AG20443 (cell line): ENCODE measurements at regions not wholly inside any gene's neighbourhood (a gene's known extent, or its start where the extent isn't known, plus 50 kb on each side); places are given as distances from the start of the nearest gene placed in this dataset.
"Not testable (repeated sequence)": the region's sequence is repeated elsewhere in the genome, so short reads cannot be mapped to it uniquely, and the experiment has no call there.

Source experiments
- DNase-seq: peaks from one replicate; pipeline ENCODE4 v3.0.0; 2012; ENCODE audit warnings: low spot score, mixed read lengths

DNA sequence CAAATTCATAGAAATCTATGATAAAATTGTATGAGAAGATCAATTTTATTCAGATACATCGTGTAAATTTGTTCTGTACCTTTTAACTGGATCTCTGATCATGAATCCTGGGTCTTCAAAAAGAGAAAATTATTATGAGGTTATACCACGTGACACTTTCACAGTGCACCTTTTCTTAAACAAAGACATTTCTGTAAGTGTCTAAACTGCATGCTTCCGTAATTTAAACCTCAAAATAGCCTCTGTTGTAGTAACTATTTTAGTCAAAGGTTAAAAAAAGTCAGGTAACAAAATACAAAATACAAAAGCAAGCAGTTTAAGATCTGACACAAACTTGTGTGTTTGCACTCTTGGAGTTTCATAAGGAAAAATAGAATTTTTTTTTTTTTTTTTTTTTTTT lies 171.3 kb downstream of the SPIN4 start:
- not testable (repeated sequence) for DNase-seq

DNA sequence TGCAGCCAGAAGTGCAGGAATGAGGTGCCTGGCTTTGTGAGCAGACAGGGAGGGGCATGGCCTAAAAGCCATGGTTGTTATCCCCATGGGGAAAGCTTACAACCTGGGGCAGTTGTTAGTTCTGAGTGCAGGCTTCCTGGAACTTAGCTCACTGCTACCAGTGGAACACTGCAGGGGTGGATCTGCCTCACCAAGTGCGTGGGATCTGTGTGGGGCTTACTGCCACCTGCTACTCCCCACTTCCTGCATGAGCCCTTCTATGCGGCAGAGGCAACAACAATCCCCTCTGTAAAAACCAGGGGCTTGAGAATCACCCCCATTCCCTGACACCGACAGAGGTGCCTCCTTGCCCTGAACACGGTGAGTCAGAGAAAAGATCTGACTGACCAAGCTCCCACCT lies 174.6 kb downstream of the SPIN4 start:
- DNase-seq = not testable (repeated sequence)

DNA sequence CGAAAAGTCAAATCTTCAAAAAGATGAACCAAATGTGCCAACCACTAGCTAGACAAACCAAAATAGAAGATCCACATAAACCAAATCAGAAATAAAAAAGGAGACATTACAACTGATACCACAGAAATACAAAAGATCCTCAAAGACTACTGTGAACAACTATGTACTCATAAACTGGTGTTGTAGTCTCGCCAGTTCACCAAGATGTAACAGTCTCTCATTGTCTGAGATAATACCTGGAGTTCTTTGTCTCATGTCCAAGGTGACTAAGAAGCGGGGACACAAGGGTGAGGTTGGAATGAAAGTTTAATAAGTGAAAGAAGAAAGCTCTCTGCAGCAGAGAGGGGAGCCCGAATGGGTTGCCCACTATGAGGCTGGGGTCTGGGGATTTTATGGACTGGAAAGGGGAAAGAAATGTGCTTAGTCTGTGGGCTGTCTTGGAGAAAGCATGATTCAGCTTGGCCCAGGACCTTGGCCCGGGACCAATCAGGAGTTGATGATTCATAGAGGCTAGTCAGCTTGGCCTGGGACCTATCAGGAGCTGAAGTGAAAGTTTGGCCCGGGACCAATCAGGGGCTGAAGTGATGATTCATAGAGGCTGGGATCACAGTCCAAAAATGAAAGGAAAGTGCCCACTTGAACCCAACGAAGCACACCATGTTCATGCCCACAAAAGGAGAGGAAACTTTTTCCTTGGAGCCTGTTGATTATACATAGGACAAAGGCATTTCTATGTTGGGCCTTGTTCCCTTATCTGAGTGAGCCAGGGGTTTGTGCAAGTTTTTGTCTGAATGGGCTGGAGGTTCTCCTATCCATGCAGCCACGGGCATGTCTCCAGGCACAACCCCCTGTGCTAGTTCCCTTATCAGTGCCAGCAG lies 177.1 kb downstream of the SPIN4 start:
- DNase-seq = not testable (repeated sequence)

DNA sequence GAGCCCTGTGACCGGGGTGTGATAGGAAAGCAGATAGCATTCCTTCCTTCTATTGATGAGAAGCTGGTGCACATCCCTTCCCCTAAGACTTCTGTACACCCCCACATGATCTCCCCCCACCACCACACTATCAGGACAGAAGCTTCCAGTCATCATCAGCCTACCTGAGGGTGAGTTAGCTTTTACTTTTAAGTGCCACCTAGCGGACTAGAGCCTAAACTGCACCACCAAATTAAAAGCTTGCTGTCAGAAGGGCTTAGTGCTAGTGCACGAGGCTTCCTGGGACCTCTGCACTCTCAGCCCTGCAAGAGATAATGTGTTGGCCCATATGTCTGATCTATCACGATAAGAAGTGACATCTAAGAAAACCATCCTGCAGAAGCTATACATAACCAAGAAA lies 181.7 kb downstream of the SPIN4 start:
- not testable (repeated sequence) for DNase-seq

DNA sequence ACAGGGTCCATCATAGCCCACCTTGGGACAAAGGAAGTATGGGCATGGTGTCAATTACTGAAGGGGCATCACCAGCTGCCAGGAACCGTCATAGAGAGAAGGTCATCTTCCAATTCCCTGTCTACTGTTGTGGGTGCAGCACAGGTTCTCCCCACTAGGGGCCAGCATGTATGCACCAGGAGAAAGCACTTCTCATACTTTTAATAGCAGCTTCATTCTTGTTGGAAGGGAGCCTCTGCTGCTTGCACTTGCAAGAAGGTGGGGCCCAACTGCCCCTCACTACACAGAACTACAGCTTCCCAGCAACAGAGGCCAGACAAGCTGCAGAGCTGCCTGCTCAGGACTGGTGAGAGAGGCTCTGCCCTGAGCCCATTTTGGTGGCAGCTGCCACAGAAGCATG lies 182.2 kb downstream of the SPIN4 start:
- DNase-seq = not testable (repeated sequence)

DNA sequence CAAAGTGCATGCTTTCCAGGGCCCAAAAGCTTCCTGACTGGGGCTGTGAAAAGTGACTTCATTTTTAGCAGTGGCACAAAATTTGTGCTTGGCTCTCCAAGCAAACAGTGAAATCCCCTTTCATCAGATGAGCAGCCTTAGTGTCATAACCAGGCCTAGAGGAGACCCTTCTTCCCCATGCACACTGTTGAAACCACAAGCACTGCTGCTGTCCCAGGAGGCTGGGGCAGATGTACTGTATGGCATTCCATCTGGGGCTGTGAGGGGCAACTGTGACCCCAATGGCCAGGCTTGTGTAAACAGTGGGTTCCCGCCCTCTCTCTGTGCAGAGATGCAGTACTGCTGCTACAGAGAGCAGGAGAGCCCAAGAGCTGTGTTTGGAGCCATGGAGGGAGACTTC lies 184.1 kb downstream of the SPIN4 start:
- DNase-seq = not testable (repeated sequence)

DNA sequence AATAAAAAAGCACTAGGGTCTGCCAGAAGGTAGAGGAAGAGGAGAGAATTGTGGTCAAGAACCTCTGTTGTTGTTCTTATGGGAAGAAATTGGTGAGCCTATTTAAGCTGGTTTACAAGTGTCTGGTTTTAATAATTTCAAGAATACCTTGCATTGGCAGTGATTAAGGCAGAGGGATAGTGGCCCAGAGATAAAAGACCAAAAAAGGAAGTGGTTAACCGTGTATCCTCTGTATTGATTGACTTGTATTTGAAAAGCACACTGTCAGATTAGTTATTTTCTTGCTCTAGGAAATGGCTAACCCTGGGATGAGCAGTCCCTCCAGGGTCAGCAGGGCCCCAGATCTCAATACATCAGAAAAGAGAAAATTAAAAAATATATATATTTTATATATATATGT lies 190.1 kb downstream of the SPIN4 start:
- DNase-seq = not testable (repeated sequence)

DNA sequence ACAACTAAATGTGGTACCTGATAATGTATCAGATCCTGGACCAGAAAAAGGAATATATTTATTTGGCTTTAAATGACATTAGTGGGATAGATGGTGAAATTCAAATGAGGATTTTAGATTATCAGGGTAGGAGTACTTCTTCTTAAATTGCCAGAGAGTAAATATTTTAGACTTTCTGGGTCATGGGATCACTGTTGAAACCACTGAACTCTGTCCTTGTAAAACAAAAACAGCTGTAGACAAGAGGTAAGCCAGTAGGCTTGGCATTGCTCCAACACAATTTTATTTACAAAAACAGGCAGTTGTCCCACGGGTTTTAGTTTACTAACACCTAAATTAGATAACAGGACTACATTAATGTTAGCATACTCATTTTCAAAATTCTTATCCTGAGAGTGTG lies 190.8 kb downstream of the SPIN4 start:
- DNase-seq = not testable (repeated sequence)

DNA sequence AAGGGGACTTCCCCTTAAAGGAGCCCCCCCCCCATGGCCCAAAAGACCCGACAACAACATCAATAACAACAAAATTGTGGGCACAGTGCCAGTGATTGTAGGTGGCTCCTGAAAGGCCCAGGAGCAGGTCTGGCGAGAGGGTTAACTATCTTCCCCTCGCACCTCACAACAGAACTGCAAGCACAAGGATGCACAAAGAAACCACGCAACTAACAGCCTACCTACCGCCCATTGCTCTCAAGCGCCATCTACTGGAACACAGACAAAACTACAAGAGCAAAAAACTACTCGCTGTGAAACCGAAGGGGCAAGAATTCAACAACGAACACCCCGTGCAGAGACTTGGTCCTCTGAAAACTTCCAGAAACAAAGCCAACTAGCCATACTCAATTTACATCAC lies 205.6 kb downstream of the SPIN4 start:
- not testable (repeated sequence) for DNase-seq

DNA sequence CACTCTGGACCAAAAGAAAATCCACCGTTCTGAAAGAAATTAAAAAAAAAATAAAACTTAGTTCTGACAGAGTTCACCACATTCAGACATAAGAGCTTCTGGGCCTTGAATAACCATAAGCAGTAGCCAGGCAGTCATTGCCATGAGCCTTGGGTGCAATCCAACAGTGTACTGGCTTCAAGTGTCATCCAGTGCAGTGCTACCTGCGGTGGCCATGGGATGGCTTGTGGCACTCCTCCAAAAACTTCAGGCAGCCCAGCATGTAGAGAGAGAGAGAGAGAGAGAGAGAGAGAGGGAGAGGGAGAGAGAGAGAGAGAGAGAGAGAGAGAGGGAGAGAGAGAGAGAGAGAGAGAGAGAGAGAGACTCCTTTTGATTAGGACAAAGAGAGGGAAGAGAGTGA lies 208.5 kb downstream of the SPIN4 start:
- not testable (repeated sequence) for DNase-seq

DNA sequence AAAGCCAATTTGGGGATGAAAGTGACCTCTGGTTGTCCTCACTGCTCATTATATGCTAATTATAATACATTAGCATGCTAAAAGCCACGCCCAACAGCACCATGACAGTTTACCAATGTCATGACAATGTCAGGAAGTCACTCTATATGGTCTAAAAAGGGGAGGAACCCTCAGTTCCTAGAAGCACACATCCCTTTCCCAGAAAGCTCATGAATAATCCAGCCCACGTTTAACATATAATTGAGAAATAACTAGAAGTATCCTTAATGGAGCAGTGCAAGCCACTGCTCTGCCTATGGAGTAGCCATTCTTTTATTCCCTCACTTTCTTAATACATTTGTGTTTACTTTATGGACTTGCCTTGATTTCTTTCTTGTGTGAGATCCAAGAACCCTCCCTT lies 215.3 kb downstream of the SPIN4 start:
- not testable (repeated sequence) for DNase-seq

DNA sequence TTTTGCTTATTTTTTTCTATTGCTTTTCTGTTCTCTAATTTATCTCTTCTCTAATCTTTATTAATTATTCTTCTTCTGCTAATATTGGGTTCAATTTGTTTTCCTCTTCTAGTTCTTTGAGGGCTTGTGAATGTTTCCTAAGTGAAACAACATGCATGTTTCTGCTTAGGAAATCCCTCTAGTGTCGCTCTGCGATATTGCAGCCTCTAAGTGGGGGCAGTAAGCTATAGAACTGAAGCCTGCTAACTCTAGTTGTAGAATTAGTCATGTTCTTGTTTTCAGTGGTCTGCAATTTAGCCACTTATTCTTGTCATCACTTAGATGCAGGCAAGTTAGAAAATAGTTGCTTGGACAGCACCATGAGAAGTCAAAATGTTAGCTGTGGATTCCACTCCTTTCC lies 222.6 kb downstream of the SPIN4 start:
- DNase-seq = peak; percentile 5

DNA sequence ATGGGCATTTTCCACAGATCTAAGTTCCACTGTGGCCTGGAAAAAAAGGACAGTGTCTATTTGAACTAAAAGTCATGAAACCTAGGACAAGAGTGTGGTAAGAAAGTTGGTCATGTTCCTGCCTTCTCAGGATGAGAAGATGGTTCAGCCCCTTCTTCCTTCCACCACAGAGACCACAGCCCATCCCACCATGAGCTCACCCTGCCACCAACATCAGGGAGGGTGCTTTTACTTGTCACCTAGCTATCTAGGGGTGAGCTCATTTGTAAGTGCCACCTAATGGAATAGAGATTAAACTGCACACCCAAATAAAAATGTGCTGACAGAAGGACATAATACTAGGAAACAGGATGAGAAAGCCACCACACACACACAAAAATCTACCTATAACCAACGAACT lies 235.9 kb downstream of the SPIN4 start:
- no peak for DNase-seq

DNA sequence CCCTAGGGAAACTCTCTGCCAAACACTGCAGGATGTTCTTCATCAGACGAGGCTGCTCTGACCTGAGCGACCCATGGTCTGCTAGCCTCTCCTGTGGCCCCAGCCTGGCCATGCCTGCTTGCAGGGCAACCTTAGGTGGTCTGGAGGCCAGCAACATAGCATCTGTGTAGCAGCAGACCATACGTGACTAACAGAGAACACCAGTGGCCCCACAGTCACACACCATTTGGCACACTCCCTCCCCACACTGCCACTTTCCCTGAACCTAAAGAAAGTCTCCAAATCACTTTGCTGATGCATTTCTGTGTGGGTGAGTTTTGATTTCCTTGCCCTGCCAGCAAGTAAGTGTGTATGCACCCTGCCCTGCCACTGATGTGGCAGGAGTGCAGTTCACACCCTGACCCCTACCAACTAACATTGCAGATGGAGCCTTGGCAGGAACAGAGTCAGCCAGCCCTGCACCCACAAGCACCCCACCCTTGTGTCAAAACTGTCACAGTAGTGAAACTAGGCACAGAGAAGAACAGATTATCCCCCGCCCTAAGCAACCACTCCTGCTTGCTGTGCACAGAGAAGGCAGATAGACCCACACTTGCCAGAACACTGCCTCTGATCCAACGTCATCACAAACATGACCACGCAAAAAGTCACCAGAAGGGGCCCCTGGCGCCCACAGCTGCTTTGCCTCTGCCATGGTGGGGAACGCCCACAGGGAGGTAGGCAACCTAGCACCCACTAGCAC lies 249.1 kb downstream of the SPIN4 start:
- no peak for DNase-seq

DNA sequence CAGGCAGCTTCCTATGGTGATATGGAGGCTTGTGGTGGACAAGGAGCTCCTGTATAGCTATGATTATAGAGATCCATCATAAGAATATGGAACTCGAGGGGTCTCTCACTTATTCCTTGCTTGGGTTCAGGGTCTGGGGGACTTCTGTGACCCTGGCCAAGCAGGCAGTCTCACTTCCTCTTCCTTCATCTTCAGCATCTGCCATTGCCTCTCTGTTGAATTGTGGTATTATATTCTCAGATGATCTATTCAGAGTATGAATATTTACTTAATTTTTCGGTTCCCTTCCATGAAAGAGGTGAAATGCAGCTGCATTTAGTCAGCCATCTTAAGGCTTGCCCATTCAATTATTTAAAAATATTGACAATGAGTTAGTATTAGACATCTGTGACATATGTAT lies 292.9 kb downstream of the SPIN4 start:
- no peak for DNase-seq

DNA sequence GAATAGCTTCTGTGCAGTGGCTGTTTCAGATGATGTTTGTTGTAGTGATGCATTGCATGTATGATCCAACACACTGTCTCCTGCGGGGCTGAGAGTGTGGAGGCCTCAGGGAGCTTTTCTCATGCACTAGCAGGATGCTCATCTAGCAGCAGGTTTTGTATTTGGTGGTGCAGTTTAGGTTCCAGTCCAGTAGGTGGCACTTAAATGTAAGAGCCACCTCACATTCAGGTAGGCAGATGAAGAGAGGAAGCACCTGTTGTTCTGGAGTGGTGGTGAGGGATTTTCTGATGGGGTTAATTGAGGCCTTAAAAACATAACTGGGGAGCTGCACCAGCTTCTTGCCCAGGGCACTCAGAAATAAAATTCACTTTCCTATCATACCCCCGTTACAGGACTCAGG lies 300.9 kb downstream of the SPIN4 start:
- no peak for DNase-seq

DNA sequence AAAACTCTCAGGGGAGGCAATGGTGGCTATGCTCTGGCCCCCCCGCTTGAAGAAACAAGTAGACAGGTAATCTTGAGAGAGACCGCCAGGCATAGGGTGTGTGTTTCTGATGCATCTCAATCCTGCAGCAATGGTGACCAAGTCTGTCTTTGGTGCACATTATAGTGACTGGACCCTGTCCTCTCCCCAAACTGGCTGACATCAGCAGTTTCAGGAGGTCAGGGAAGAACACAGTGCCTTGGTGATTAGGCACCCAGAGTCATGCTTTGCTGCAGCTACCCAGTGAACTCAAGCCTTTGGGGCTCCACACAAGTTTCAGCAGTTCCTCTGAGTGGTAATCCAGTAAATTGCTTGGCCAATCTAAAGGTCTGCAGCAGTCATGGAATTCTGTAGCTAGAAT lies 318.3 kb downstream of the SPIN4 start:
- no peak for DNase-seq

DNA sequence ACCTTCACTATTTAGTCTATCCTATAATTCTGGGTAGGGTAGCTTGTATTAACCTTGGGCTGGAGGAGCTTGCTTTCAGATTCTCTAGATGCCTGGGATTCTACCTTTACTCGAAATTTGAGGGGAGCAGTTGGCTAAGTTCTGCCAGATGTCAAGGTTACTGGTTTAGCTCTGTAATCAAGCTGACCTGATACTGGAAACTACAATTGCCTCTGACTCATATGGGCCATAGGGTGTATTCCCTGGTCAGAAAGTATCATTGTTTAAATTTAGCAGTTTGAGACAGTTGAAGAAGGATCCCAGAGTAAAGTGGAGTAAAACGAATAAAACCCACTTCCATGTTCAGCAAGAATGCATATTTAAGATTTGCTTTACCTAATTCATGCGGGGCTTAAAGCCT lies 337.6 kb downstream of the SPIN4 start:
- DNase-seq = no peak

DNA sequence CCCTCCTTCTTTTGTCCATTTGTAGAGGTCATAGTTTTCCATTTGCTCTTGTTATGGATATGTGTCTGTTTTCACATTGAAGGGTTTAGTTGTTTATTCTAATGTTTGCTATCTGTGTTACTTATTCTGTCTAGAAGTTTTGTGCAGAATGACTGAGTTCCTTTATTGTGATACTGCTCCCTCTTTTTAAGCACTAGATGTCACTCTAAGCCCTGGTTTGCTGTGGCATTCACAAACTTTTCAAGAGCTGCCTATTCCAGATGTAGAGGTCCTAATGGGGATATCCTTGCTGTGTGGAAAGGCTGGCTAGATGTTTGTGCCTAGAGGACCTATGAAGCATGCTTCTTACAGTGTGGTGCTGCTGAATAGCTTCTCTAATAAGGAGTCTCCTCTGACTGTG lies 338.6 kb downstream of the SPIN4 start:
- DNase-seq = no peak

DNA sequence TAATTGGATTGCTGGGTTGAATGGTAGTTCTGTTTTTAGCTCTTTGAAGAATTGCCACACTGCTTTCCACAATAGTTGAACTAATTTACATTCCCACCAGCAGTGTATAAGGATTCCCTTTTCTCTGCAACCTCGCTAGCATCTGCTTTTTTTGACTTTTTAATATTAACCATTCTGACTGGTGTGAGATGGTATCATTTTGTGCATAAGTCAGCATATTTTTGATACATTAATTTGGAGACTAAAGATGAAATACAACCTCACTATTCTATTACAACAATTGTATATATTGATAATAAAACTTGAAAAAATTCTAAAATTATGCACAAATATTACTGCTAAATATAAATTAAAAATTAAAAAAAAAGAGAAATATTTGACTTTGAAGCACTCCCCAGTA lies 350.9 kb downstream of the SPIN4 start:
- not testable (repeated sequence) for DNase-seq
